Activated T-helper 2 cell treated with anti-CD3 and anti-CD28 coated beads, Interferon-gamma antibody, Interleukin-2, Interleukin-4, amounts not matched to agents 10 μg/mL and 5 μg/mL and 100 μg/mL, durations not matched to agents 14 hours and 24 hours and 36 hours (primary cell): ENCODE measurements at regions not wholly inside any gene's neighbourhood (a gene's known extent, or its start where the extent isn't known, plus 50 kb on each side); places are given as distances from the start of the nearest gene placed in this dataset.

ENCODE experiments used
- DNase-seq: peaks from one replicate; pipeline ENCODE4 v3.0.0; 2021; ENCODE audit warnings: low spot score
- H3K27ac Mint-ChIP-seq: one replicate; pipeline ENCODE4 v1.8.0; 2021; ENCODE audit warnings: mixed read lengths
- H3K27me3 Mint-ChIP-seq: one replicate; pipeline ENCODE4 v1.8.0; 2021; ENCODE audit warnings: low read depth, mixed read lengths
- H3K36me3 Mint-ChIP-seq: one replicate; pipeline ENCODE4 v1.8.0; 2021; ENCODE audit warnings: low read depth, mixed read lengths
- H3K4me1 Mint-ChIP-seq: one replicate; pipeline ENCODE4 v1.8.0; 2021; ENCODE audit warnings: low read depth, mixed read lengths
- H3K4me3 Mint-ChIP-seq: one replicate; pipeline ENCODE4 v1.8.0; 2021; ENCODE audit warnings: low read depth, mild to moderate bottlenecking, moderate library complexity, mixed read lengths
- H3K9me3 Mint-ChIP-seq: one replicate; pipeline ENCODE4 v1.8.0; 2021; ENCODE audit warnings: mixed read lengths
- intact Hi-C: fragments of 100-400 bp; cut with micrococcal nuclease; formaldehyde crosslinking; loops from one replicate; pipeline ENCODE4 v1.15.1; 2023

DNA sequence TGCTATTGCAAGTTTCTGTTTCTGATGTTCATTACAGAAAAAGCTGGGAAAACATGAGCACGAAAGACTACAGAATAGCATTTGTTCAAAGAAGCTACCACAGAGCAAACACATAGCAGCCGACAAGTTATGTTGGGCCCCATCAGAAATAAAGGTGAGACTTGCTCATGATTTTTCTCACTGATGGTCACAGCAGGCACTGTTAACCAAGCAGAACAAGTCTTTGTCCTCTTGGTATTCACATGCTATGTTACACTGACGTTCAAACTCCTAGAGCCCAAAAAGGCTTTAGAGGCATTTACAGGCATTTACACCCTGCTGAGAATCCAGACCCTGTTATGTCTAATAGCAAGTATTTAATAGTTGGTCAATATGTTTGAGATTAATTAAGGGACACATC lies 235.0 kb upstream of the HNMT start:
- no peaks in the 10 kb centered on the region for H3K4me1 Mint-ChIP-seq
- peaks cover 13% of the 10 kb centered on the region for H3K9me3 Mint-ChIP-seq
- H3K27ac Mint-ChIP-seq, result no peak overlapping the region
- no peaks in the 10 kb centered on the region for H3K36me3 Mint-ChIP-seq
- H3K27me3 Mint-ChIP-seq, result no peaks in the 10 kb centered on the region
- DNase-seq, result no peak
- intact Hi-C loops, result no loop called here
- H3K4me3 Mint-ChIP-seq, result no peak overlapping the region

DNA sequence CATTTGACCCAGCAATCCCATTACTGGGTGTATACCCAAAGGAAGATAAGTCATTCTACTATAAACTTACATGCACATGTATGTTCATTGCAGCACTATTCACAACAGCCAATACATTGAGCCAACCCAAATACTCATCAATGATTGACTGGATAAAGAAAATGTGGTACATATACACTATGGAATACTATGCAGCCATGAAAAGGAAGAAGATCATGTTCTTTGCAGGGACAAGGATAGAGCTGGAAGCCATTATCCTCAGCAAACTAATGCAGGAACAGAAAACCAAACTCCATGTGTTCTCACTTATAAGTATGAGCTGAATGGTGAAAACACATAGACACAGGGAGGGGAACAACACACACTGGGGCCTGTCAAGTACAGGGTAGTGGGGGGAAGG lies 226.7 kb upstream of the HNMT start:
- intact Hi-C loops, result no loop called here

DNA sequence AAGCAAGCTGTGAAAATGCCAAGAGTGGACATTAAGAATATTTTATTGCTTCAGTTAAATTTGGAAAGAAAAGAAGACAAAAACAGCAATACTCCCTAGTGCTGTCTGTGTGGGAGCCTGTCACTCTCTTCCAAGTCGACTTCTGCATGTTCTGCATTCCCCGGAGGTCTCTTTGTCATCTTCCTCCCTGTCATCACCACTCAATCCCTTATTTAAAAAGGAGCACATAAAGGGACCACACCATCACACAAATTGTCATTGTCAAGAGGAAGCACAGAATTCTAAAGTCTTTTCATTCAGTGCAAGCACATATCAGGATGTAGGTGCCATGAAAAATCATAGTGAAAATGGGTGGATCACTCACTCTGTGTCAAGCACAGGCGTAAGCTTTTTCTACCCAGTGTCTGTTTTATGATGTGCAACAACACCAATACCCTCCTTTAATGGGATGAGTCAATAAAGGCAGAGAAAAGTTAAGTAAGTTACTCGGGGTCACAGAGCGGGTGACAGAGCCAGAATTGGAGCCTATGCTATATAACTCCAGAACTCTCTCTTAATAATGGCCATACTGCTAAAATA lies 222.4 kb upstream of the HNMT start:
- Mint-ChIP-seq H3K36me3 (no peaks in the 10 kb centered on the region), H3K4me1 (no peaks in the 10 kb centered on the region), H3K4me3 (no peak overlapping the region), H3K27me3 (no peaks in the 10 kb centered on the region), H3K27ac (no peak overlapping the region), H3K9me3 (no peaks in the 10 kb centered on the region)
- intact Hi-C loops, result no loop called here
- no peak for DNase-seq

More for the DNA sequence above, 226.7 kb upstream of the HNMT start:
- no peaks in the 10 kb centered on the region for H3K9me3 Mint-ChIP-seq
- H3K36me3 Mint-ChIP-seq, result no peaks in the 10 kb centered on the region
- no peak overlapping the region for H3K4me3 Mint-ChIP-seq
- H3K27ac Mint-ChIP-seq, result no peak overlapping the region
- no peaks in the 10 kb centered on the region for H3K27me3 Mint-ChIP-seq
- no peak for DNase-seq
- H3K4me1 Mint-ChIP-seq, result no peaks in the 10 kb centered on the region

DNA sequence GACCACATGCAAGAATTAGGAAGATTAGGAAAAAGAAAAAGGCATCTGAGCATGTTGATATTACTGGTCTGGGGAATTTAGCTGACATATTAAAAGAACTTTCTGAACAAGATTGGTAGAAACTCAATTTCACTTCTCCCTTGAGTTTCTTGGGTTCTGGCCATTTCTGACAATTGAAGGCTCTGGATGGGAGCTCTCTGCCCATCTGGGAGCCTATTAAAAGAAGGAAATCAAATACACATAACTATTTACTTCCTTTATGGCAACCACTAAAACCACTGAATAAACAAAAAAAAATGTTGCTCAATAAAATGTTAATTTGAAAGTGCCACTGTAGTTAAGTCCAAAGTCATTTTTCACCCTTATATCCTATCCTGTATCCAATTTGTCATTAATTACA lies 216.8 kb upstream of the HNMT start:
- DNase-seq, result no peak
- no peaks in the 10 kb centered on the region for H3K36me3 Mint-ChIP-seq
- no peaks in the 10 kb centered on the region for H3K9me3 Mint-ChIP-seq
- intact Hi-C loops, result no loop called here
- no peak overlapping the region for H3K4me3 Mint-ChIP-seq
- H3K4me1 Mint-ChIP-seq, result no peaks in the 10 kb centered on the region
- H3K27me3 Mint-ChIP-seq, result no peaks in the 10 kb centered on the region
- H3K27ac Mint-ChIP-seq, result no peak overlapping the region

DNA sequence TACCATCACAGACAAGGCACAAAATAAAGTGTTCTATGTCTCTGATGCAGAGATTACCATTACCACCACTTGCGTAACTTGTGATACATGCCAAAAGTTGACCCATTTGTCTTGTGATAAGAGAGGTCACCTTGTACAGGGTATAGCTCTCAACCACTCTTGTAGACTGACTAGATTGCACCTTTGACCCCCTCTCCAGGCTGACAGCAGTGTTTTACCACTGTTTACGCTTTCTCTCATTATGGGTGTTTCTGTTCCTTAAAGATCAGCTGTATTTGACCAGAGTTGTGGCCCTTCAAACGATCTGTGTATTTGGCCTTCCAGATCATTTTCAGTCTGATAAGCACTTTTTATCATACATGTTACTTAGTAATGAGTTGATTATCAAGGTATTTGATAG lies 215.7 kb upstream of the HNMT start:
- Mint-ChIP-seq H3K4me1 (no peaks in the 10 kb centered on the region), H3K36me3 (no peaks in the 10 kb centered on the region), H3K27me3 (no peaks in the 10 kb centered on the region), H3K9me3 (no peaks in the 10 kb centered on the region), H3K27ac (no peak overlapping the region), H3K4me3 (no peak overlapping the region)
- no peak for DNase-seq
- intact Hi-C loops, result no loop called here

DNA sequence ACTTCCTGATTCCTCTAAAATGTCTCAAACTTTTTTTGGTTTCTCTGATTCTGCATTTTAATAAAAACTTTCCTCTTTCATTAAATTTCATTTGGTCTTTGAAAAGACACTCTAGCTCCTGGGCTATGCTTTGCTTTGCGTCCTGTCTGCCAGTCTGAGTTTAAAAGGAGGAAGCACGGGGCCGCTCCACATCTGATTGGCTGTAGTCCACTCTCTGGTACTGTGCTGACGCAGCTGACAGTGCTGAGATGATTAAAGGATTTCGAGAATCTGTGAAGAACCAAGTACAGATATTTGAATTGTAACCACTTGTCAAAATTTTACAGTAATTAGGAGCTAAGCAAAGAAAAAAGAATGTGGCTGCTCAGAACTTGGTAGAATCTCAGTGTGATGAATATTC lies 199.6 kb upstream of the HNMT start:
- H3K9me3 Mint-ChIP-seq, result no peaks in the 10 kb centered on the region
- H3K4me1 Mint-ChIP-seq, result no peaks in the 10 kb centered on the region
- H3K4me3 Mint-ChIP-seq, result no peak overlapping the region
- intact Hi-C loops, result no loop called here
- no peaks in the 10 kb centered on the region for H3K27me3 Mint-ChIP-seq
- H3K36me3 Mint-ChIP-seq, result no peaks in the 10 kb centered on the region
- DNase-seq, result no peak
- H3K27ac Mint-ChIP-seq, result no peak overlapping the region

DNA sequence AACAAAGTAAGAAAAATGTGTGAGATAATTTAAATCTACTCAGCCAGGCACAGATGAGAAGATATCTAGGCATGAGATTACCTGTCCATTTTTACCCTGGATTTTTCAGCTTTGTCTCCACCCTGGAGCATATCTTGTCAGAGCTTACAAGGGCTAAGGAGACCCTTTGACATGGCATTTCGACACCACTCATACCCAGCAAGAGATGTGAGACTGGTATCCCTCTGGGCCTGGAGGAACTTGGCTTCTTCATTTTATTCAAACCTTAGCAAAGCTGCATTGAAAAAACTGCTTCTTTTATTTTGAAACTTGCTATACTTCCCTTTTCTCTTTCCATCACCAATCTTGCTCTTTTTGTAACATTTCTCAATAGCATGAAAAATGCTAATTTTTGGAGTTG lies 194.9 kb upstream of the HNMT start:
- Mint-ChIP-seq H3K4me3 (no peak overlapping the region), H3K27ac (no peak overlapping the region), H3K36me3 (no peaks in the 10 kb centered on the region), H3K4me1 (no peaks in the 10 kb centered on the region), H3K9me3 (no peaks in the 10 kb centered on the region), H3K27me3 (no peaks in the 10 kb centered on the region)
- intact Hi-C loops, result no loop called here
- no peak for DNase-seq

DNA sequence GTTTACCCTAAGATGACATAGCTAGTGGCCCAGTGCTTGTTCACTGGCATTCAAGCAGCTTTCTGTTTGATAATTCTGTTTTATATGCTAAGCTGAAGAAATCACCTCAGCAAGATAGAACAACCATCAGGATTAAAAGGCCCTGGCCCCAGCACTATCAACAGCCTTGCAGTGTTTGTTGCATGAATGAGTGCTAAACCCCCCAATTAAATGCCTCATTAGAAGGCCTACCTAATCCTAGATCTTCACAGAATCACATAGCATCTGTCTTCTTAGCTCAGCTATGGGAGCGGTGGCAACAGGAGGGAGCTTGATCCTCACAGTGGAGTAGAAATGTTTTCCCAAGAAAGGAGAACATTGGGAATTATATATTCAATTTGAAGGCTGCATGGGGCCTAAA lies 194.1 kb upstream of the HNMT start:
- intact Hi-C loops, result no loop called here
- Mint-ChIP-seq H3K4me1 (no peaks in the 10 kb centered on the region), H3K27ac (no peak overlapping the region), H3K36me3 (no peaks in the 10 kb centered on the region), H3K9me3 (no peaks in the 10 kb centered on the region), H3K4me3 (no peak overlapping the region), H3K27me3 (no peaks in the 10 kb centered on the region)
- no peak for DNase-seq

DNA sequence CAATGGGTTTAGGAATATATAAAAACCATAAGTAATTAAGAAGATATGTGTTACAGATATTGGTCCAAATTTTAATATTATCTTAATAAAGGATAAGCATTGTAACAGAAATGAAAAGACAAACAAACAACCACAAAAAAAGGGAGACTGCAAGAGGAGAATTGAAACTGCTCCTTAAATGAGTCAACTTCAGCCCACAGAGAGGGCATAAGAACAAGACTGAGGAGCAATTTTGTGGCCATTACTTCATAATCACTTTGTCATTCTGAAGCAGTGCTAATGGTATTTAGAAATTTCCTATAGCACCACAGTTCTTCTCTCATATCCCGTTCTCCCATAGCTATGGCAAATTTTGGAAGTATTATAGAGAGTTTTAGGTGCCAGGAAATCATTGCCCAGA lies 193.2 kb upstream of the HNMT start:
- H3K27ac Mint-ChIP-seq, result no peak overlapping the region
- H3K4me1 Mint-ChIP-seq, result no peaks in the 10 kb centered on the region
- no peaks in the 10 kb centered on the region for H3K36me3 Mint-ChIP-seq
- intact Hi-C loops, result no loop called here
- no peaks in the 10 kb centered on the region for H3K27me3 Mint-ChIP-seq
- H3K9me3 Mint-ChIP-seq, result no peaks in the 10 kb centered on the region
- H3K4me3 Mint-ChIP-seq, result no peak overlapping the region
- no peak for DNase-seq

DNA sequence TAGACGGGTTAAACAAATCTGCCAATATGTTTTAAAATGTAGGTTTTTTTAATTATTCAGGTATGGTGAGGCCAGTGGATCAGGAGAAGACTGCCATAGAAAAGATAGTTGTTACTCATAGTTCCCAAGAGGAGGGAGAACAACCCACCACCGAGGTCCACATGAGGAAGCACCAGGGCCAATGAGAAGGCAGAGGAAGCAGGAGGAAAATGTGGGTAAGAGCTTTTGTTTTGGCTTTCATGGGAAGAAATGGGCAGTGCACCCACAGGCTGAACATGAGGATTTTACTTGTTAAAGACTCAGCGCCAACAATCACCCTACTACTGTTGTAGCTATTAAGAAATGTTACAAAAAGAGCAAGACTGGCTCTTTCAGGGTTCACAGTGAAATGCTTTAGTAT lies 191.8 kb upstream of the HNMT start:
- no peaks in the 10 kb centered on the region for H3K9me3 Mint-ChIP-seq

DNA sequence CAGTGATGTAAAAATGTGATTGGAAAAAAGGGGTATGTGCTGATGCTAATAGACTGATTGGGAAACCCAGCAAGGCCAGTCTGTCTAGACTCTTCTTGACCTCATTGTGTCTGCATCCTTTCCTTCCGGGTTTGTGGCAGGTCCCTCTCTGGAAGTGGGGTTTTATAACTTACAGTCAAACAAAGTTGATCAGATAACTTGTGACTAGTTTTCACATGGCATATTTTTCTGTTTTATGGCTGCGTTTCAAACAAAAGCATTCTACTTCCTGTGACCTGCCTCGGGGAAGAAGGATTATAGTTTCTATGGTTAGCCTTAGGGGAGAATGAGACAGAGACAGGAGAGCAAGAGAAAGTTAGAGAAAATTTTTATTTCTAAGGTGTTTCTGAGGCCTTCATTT lies 188.7 kb upstream of the HNMT start:
- Mint-ChIP-seq H3K9me3 (no peaks in the 10 kb centered on the region), H3K27me3 (no peaks in the 10 kb centered on the region), H3K27ac (no peak overlapping the region), H3K4me1 (no peaks in the 10 kb centered on the region), H3K4me3 (no peak overlapping the region), H3K36me3 (no peaks in the 10 kb centered on the region)
- no peak for DNase-seq
- intact Hi-C loops, result no loop called here

More for the DNA sequence above, 191.8 kb upstream of the HNMT start:
- Mint-ChIP-seq H3K4me1 (no peaks in the 10 kb centered on the region), H3K27me3 (no peaks in the 10 kb centered on the region), H3K27ac (no peak overlapping the region), H3K36me3 (no peaks in the 10 kb centered on the region), H3K4me3 (no peak overlapping the region)
- intact Hi-C loops, result no loop called here
- no peak for DNase-seq

DNA sequence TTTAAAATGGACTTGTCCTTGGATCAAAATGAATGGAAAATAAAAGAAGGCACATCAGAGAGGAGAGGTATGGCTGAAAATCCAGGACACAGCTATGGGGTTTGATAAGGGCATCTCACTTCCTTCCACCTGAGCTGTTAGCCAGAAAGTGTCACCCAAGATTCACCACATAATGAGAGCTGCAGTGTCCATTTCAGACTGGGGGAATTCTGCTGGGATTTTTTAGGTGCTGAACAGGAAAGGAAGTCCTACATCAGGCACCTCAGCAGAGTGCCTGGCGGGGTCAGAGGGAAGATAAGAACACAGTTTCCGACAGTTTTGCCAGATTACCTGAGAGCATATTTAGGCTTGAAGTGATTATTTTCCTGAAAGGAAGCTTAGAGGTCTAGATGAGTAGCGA lies 187.6 kb upstream of the HNMT start:
- Mint-ChIP-seq H3K4me1 (no peaks in the 10 kb centered on the region), H3K27me3 (no peaks in the 10 kb centered on the region), H3K9me3 (no peaks in the 10 kb centered on the region), H3K36me3 (no peaks in the 10 kb centered on the region), H3K4me3 (no peak overlapping the region), H3K27ac (no peak overlapping the region)
- no peak for DNase-seq
- intact Hi-C loops, result no loop called here

DNA sequence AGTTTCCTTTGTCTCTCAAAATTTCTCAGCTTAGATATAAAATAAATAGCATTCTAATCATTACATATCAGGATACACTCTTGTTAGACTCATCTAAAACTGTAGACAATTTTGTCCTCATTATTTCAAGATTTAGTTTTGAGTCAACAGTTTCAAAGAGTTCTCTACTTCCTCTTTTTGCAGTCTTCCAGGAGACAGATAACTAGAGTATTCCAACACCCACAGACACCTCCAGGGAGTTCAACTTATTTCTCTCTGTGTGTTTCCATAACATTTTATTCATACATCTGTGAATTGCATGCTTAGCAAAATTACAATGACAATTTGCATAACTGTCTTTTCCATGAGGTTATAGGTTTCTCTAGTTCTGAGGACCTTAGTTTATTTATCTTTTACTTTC lies 166.6 kb upstream of the HNMT start:
- Mint-ChIP-seq H3K27me3 (no peaks in the 10 kb centered on the region), H3K36me3 (no peaks in the 10 kb centered on the region), H3K9me3 (no peaks in the 10 kb centered on the region), H3K4me3 (no peak overlapping the region), H3K27ac (no peak overlapping the region), H3K4me1 (no peaks in the 10 kb centered on the region)
- intact Hi-C loops, result no loop called here
- no peak for DNase-seq

DNA sequence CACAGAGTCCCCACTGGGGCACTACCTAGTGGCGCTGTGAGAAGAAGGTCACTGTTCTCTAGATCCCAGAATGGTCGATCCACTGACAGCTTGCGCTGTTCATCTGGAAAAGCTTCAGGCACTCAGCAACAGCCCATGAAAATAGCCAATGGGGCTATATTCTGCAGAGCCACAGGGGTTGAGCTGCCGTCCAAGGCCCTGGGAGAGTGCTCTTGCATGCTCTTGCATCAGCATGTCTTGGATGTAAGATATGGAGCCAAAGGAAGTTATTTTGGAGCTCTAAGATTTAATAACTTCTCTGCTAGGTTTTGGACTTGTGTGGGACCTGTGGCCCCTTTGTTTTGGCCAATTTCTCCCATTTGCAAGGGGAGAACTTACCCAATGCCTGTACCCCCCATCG lies 164.7 kb upstream of the HNMT start:
- intact Hi-C loops, result no loop called here
- DNase-seq, result no peak
- Mint-ChIP-seq H3K27ac (no peak overlapping the region), H3K36me3 (no peaks in the 10 kb centered on the region), H3K27me3 (no peaks in the 10 kb centered on the region), H3K9me3 (peaks cover 8% of the 10 kb centered on the region), H3K4me1 (no peaks in the 10 kb centered on the region), H3K4me3 (no peak overlapping the region)
